ENCODE measurements at regions not wholly inside any gene's neighbourhood (a gene's known extent, or its start where the extent isn't known, plus 50 kb on each side); places are given as distances from the start of the nearest gene placed in this dataset.

DNA sequence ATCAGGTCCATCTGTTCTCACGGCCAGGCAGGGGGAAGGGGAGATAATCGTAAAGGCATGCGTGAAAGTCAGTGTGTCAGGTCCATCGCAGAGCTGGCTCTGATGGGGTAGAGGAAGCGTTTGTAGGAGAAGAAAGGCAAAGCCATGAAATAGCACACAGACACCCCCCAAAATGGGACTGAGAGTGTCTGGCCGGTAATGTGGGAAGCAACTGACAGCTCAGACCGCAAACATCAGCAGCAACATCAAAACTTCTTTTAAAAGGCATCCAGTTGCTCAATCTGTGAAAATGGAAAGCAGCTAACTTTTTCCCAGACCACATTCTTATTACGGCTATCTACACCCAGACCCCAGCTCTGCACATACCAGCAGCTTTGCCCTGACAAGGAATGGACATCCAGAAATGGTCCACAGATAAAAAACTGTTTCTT lies 232.6 kb downstream of the EN1 start:
- TF ChIP-seq ZFP36 (IDR thresholded peaks at IDR 0.05; ENCODE audit: borderline replicate concordance, partially characterized antibody): no peak
- no peak for TF ChIP-seq CBX2 (IDR thresholded peaks at IDR 0.05; ENCODE audit: borderline replicate concordance, low read depth)
- TF ChIP-seq JUN (IDR thresholded peaks at IDR 0.05): no peak
- TF ChIP-seq, protein P1, sequence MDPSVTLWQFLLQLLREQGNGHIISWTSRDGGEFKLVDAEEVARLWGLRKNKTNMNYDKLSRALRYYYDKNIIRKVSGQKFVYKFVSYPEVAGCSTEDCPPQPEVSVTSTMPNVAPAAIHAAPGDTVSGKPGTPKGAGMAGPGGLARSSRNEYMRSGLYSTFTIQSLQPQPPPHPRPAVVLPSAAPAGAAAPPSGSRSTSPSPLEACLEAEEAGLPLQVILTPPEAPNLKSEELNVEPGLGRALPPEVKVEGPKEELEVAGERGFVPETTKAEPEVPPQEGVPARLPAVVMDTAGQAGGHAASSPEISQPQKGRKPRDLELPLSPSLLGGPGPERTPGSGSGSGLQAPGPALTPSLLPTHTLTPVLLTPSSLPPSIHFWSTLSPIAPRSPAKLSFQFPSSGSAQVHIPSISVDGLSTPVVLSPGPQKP (IDR thresholded peaks at IDR 0.05; ENCODE audit: low read depth, low read length): no peak
- TF ChIP-seq CEBPB (IDR thresholded peaks at IDR 0.05): no peak
- TF ChIP-seq RARB (CRISPR knock-in tag; IDR thresholded peaks at IDR 0.05): no peak
- Histone ChIP-seq H3K4me2 (no peak overlapping the region), H3K4me3 (no peak overlapping the region), H3K4me1 (0 out of 3 replicates have a peak, but pooled peaks cover 2% of the 10 kb centered on the region), H3K27ac (no peak overlapping the region), H3K9me3 (no peaks in the 10 kb centered on the region)
- DNase-seq (ENCODE audit: low read depth in 1 of 2, low spot score in 1 of 2) (no peak), FAIRE-seq (no peak), ATAC-seq (no peak)
- WGBS (ENCODE audit: missing lambda C conversion rate): 11% methylated on average over 8 of the region's 8 CpGs
- ChIA-PET POLR2A (no interaction called here), CTCF (interaction anchor here (0.8 kb wide), 1 partner anchor 20 kb away, joined by 4 read pairs; no protein-coding TSS in a partner anchor)

DNA sequence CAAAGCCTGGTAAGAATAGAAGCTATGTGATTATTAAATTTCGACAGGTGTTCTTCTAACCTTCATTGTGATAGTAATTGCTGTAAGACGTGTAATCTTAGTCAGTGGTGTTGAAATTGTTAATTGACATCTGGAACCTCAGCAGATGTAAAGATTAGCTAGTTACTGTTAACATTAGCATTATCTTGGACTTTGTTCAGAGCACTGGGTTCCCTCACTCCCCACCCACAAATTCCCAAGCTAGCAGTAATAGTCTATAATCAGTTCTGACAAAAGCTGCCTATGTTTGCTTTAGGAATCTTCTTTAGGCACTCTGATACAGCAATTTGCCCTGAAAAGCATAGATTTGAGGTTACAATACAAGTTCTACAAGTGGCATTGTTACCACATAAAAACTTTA lies 233.7 kb downstream of the EN1 start:
- CTCF ChIA-PET: interaction anchor here (0.9 kb wide), 1 partner anchor 242 kb away, joined by 3 read pairs; no protein-coding TSS in a partner anchor
- TF ChIP-seq FOXS1 (CRISPR knock-in tag; IDR thresholded peaks at IDR 0.05): no peak
- TF ChIP-seq SREBF2 (IDR thresholded peaks at IDR 0.05): no peak
- no peak for TF ChIP-seq RFX5 (IDR thresholded peaks at IDR 0.05)
- TF ChIP-seq, protein P2, sequence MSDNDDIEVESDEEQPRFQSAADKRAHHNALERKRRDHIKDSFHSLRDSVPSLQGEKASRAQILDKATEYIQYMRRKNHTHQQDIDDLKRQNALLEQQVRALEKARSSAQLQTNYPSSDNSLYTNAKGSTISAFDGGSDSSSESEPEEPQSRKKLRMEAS (IDR thresholded peaks at IDR 0.05): no peak
- TF ChIP-seq MAFK (IDR thresholded peaks at IDR 0.05; ENCODE audit: partially characterized antibody): no peak
- no peak for TF ChIP-seq CHD2 (IDR thresholded peaks at IDR 0.05; ENCODE audit: low read length, partially characterized antibody)
- no peak for DNase-seq (ENCODE audit: low read depth in 1 of 2, low spot score in 1 of 2)
- no peak overlapping the region for H3K4me3 ChIP-seq
- POLR2A ChIA-PET: no interaction called here
- H3K27ac ChIP-seq: no peak overlapping the region
- FAIRE-seq: no peak
- ATAC-seq: no peak
- H3K4me1 ChIP-seq: 0 out of 3 replicates have a peak, but pooled peaks cover 2% of the 10 kb centered on the region
- 8% methylated on average over 2 of the region's 2 CpGs for WGBS (ENCODE audit: missing lambda C conversion rate)
- H3K9me3 ChIP-seq: no peaks in the 10 kb centered on the region
- no peak overlapping the region for H3K4me2 ChIP-seq

DNA sequence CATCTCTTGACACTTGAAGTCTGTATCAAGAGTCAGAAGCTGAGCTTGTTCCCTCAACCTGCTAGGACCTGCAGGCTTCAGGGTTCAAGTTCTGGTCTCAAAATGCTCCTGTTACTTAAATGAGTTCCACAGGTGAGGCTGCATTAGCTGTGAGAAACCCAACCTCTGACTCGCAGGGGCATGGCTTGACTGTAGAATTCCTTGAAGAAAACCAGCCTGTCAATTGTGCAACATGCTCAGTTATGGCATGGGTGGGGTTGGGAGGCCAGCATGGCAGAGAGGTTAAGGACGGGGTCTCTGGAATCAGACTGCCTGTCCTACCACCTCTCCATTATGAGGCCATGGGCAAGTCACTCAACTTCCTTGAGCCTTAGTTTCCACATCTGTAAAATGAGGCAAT lies 235.8 kb downstream of the EN1 start:
- DNase-seq (ENCODE audit: low read depth in 1 of 2, low spot score in 1 of 2) (no peak), FAIRE-seq (no peak), ATAC-seq (no peak)
- 0 out of 3 replicates have a peak, but pooled peaks cover 2% of the 10 kb centered on the region for H3K4me1 ChIP-seq
- H3K4me2 ChIP-seq: no peak overlapping the region
- H3K27ac ChIP-seq: no peak overlapping the region
- 4% methylated on average over 2 of the region's 2 CpGs for WGBS (ENCODE audit: missing lambda C conversion rate)
- no peaks in the 10 kb centered on the region for H3K9me3 ChIP-seq
- CTCF ChIA-PET: no interaction called here
- POLR2A ChIA-PET: no interaction called here
- TF ChIP-seq NPAS2 (CRISPR knock-in tag; IDR thresholded peaks at IDR 0.05; ENCODE audit: borderline replicate concordance): no peak
- H3K4me3 ChIP-seq: no peak overlapping the region

DNA sequence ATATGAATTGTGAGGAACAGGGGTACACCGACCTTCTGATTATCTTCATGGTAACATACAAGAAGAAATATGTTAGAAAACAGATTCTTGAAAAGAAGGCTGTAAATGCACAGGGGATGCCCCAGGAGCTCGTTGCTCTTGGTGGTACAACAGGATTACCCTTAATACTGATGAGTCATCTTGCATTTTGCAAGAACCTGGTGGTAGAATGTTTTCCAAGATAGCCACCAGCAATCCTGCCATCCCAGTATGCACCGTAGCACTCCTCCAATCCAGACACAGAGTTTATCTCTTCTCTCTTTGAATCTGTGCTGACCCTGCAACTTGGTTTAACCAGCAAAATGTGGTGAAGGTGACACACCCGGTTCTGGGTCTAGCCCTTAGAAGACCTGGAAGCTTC lies 238.3 kb downstream of the EN1 start:
- ChIA-PET CTCF (interaction anchor here (0.8 to 2.3 kb wide), 2 partner anchors 9 to 246 kb away, joined by 3 to 8 read pairs; no protein-coding TSS in a partner anchor), POLR2A (no interaction called here)
- WGBS (ENCODE audit: missing lambda C conversion rate): 2% methylated on average over 4 of the region's 4 CpGs
- no peak for ATAC-seq
- no peak overlapping the region for H3K4me3 ChIP-seq
- no peaks in the 10 kb centered on the region for H3K9me3 ChIP-seq
- no peak overlapping the region for H3K4me2 ChIP-seq
- DNase-seq (ENCODE audit: low read depth in 1 of 2, low spot score in 1 of 2): no peak
- 0 out of 3 replicates have a peak, but pooled peaks cover 2% of the 10 kb centered on the region for H3K4me1 ChIP-seq
- FAIRE-seq: no peak
- no peak for TF ChIP-seq HEYL (CRISPR knock-in tag; IDR thresholded peaks at IDR 0.05)
- no peak for TF ChIP-seq NR3C1 (IDR thresholded peaks at IDR 0.05)
- no peak for TF ChIP-seq RARB (CRISPR knock-in tag; IDR thresholded peaks at IDR 0.05)
- no peak for TF ChIP-seq CHD4 (IDR thresholded peaks at IDR 0.05; ENCODE audit: borderline replicate concordance)
- TF ChIP-seq POLR2A (IDR thresholded peaks at IDR 0.05; ENCODE audit: low read length): no peak
- no peak for TF ChIP-seq HOXB5 (CRISPR knock-in tag; IDR thresholded peaks at IDR 0.05)
- TF ChIP-seq, protein P3, sequence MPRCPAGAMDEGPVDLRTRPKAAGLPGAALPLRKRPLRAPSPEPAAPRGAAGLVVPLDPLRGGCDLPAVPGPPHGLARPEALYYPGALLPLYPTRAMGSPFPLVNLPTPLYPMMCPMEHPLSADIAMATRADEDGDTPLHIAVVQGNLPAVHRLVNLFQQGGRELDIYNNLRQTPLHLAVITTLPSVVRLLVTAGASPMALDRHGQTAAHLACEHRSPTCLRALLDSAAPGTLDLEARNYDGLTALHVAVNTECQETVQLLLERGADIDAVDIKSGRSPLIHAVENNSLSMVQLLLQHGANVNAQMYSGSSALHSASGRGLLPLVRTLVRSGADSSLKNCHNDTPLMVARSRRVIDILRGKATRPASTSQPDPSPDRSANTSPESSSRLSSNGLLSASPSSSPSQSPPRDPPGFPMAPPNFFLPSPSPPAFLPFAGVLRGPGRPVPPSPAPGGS (IDR thresholded peaks at IDR 0.05): no peak
- TF ChIP-seq MAZ (IDR thresholded peaks at IDR 0.05; ENCODE audit: borderline replicate concordance, low read depth, low read length): no peak
- TF ChIP-seq, protein P1 (IDR thresholded peaks at IDR 0.05; ENCODE audit: low read depth, low read length): no peak
- TF ChIP-seq SMC3 (IDR thresholded peaks at IDR 0.05): no peak
- no peak for TF ChIP-seq CBX2 (IDR thresholded peaks at IDR 0.05; ENCODE audit: borderline replicate concordance, low read depth)
- TF ChIP-seq, protein P4, sequence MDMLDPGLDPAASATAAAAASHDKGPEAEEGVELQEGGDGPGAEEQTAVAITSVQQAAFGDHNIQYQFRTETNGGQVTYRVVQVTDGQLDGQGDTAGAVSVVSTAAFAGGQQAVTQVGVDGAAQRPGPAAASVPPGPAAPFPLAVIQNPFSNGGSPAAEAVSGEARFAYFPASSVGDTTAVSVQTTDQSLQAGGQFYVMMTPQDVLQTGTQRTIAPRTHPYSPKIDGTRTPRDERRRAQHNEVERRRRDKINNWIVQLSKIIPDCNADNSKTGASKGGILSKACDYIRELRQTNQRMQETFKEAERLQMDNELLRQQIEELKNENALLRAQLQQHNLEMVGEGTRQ (IDR thresholded peaks at IDR 0.05): no peak
- TF ChIP-seq RNF2 (IDR thresholded peaks at IDR 0.05; ENCODE audit: borderline replicate concordance, low read depth): no peak
- TF ChIP-seq HOXA7 (CRISPR knock-in tag; IDR thresholded peaks at IDR 0.05): no peak
- H3K27ac ChIP-seq: no peak overlapping the region
